ENCODE measurements at regions not wholly inside any gene's neighbourhood (a gene's known extent, or its start where the extent isn't known, plus 50 kb on each side); places are given as distances from the start of the nearest gene placed in this dataset.

GRCh38 chrX:63581906-63582305 lies 203.1 kb downstream of the ARHGEF9 start:
- no peak for TF ChIP-seq MAZ (IDR thresholded peaks at IDR 0.05; ENCODE audit: borderline replicate concordance, low read depth, low read length)
- no peak for TF ChIP-seq MAZ (CRISPR knock-in tag; IDR thresholded peaks at IDR 0.05; ENCODE audit: low read depth)
- TF ChIP-seq BRF2 (CRISPR knock-in tag; IDR thresholded peaks at IDR 0.05), result no peak
- TF ChIP-seq KDM5A (IDR thresholded peaks at IDR 0.05; ENCODE audit: borderline replicate concordance, low read length), result no peak
- no peak for TF ChIP-seq HDAC2 (CRISPR knock-in tag; IDR thresholded peaks at IDR 0.05)
- no peak for TF ChIP-seq BHLHE40 (IDR thresholded peaks at IDR 0.05; ENCODE audit: low read length)
- TF ChIP-seq ZNF274 (CRISPR knock-in tag; IDR thresholded peaks at IDR 0.05), result no peak
- TF ChIP-seq, protein P1, sequence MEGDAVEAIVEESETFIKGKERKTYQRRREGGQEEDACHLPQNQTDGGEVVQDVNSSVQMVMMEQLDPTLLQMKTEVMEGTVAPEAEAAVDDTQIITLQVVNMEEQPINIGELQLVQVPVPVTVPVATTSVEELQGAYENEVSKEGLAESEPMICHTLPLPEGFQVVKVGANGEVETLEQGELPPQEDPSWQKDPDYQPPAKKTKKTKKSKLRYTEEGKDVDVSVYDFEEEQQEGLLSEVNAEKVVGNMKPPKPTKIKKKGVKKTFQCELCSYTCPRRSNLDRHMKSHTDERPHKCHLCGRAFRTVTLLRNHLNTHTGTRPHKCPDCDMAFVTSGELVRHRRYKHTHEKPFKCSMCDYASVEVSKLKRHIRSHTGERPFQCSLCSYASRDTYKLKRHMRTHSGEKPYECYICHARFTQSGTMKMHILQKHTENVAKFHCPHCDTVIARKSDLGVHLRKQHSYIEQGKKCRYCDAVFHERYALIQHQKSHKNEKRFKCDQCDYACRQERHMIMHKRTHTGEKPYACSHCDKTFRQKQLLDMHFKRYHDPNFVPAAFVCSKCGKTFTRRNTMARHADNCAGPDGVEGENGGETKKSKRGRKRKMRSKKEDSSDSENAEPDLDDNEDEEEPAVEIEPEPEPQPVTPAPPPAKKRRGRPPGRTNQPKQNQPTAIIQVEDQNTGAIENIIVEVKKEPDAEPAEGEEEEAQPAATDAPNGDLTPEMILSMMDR (CRISPR knock-in tag; IDR thresholded peaks at IDR 0.05), result no peak
- no peak for TF ChIP-seq ZNF121 (CRISPR knock-in tag; IDR thresholded peaks at IDR 0.05)
- no peak for TF ChIP-seq ZNF205 (CRISPR knock-in tag; IDR thresholded peaks at IDR 0.05)
- no peak for TF ChIP-seq CEBPB (IDR thresholded peaks at IDR 0.05; ENCODE audit: borderline replicate concordance, low read depth, low read length)

All from HepG2 (cell line).